Spinal cord (tissue), 9 donors: ENCODE measurements at regions not wholly inside any gene's neighbourhood (a gene's known extent, or its start where the extent isn't known, plus 50 kb on each side); places are given as distances from the start of the nearest gene placed in this dataset.

Experiments used
- DNase-seq, 6 donors: peaks; one replicate each; pipeline versions ENCODE4 v3.0.0 to v3.0.0-alpha.2; 2013 to 2015; ENCODE audit warnings: low spot score in 6 of 6, low read depth in 4 of 6
- H3K27ac ChIP-seq: one replicate; pipeline ENCODE4 v1.5.1; 2013; ENCODE audit warnings: low read depth, low read length, control low read depth
- H3K27me3 ChIP-seq: one replicate; pipeline ENCODE4 v1.6.1; 2013; ENCODE audit warnings: low read length; ENCODE audit not compliant: control insufficient read depth, insufficient read depth
- H3K36me3 ChIP-seq: one replicate; pipeline ENCODE4 v1.6.1; 2013; ENCODE audit warnings: low read length; ENCODE audit not compliant: control insufficient read depth, insufficient read depth
- H3K4me1 ChIP-seq: one replicate; pipeline ENCODE4 v1.6.1; 2013; ENCODE audit warnings: low read length; ENCODE audit not compliant: control insufficient read depth, insufficient read depth
- H3K4me3 ChIP-seq: one replicate; pipeline ENCODE4 v1.5.1; 2013; ENCODE audit warnings: low read depth, low read length, control low read depth
- H3K9me3 ChIP-seq: one replicate; pipeline ENCODE4 v1.6.1; 2013; ENCODE audit warnings: low read length; ENCODE audit not compliant: control insufficient read depth, insufficient read depth
- WGBS: methylation state at CpG from one replicate; pipeline ENCODE4 v1.1.5; 2013; ENCODE audit warnings: missing lambda C conversion rate; ENCODE audit not compliant: insufficient coverage; 5-methylcytosine and 5-hydroxymethylcytosine counted together
- donor health status: healthy.

GRCh38 chr17:45722161-45722560 is 62.0 kb upstream of the CRHR1 start:
- H3K27me3 ChIP-seq, result no peaks in the 10 kb centered on the region
- H3K36me3 ChIP-seq, result no peaks in the 10 kb centered on the region
- no peak overlapping the region for H3K27ac ChIP-seq
- WGBS, result 20% methylated on average over 5 of the region's 7 CpGs
- H3K4me1 ChIP-seq, result no peaks in the 10 kb centered on the region
- peaks cover 1% of the 10 kb centered on the region for H3K9me3 ChIP-seq
- peak in 2 of 6 donors; percentile 28 to 30 for DNase-seq
- no peak overlapping the region for H3K4me3 ChIP-seq

GRCh38 chr17:45729294-45729907 is 54.7 kb upstream of the CRHR1 start:
- Histone ChIP-seq H3K36me3 (no peaks in the 10 kb centered on the region), H3K4me1 (no peaks in the 10 kb centered on the region), H3K27me3 (no peaks in the 10 kb centered on the region), H3K9me3 (peaks cover 5% of the 10 kb centered on the region), H3K4me3 (no peak overlapping the region), H3K27ac (no peak overlapping the region)
- DNase-seq, result no peak
- WGBS, result 53% methylated on average over 3 of the region's 5 CpGs

- H3K36me3 ChIP-seq, result no peaks in the 10 kb centered on the region
- no peaks in the 10 kb centered on the region for H3K4me1 ChIP-seq
- H3K4me3 ChIP-seq, result no peak overlapping the region
- no peaks in the 10 kb centered on the region for H3K27me3 ChIP-seq
- DNase-seq, result no peak
- WGBS, result no CpG with 5 or more reads among the region's 2 CpGs
- H3K27ac ChIP-seq, result no peak overlapping the region
- peaks cover 5% of the 10 kb centered on the region for H3K9me3 ChIP-seq
Observed at GRCh38 chr17:45730192-45730591, 53.9 kb upstream of the CRHR1 start.

- H3K27ac ChIP-seq, result no peak overlapping the region
- H3K4me3 ChIP-seq, result no peak overlapping the region
- DNase-seq, result no peak
- no peaks in the 10 kb centered on the region for H3K4me1 ChIP-seq
- no CpG with 5 or more reads among the region's 1 CpG for WGBS
- H3K27me3 ChIP-seq, result no peaks in the 10 kb centered on the region
- H3K9me3 ChIP-seq, result peaks cover 5% of the 10 kb centered on the region
- no peaks in the 10 kb centered on the region for H3K36me3 ChIP-seq
Observed at GRCh38 chr17:45731459-45731858, 52.7 kb upstream of the CRHR1 start.

GRCh38 chr17:45732926-45733505 is 51.1 kb upstream of the CRHR1 start:
- peaks cover 5% of the 10 kb centered on the region for H3K9me3 ChIP-seq
- H3K4me1 ChIP-seq, result no peaks in the 10 kb centered on the region
- H3K36me3 ChIP-seq, result no peaks in the 10 kb centered on the region
- no peaks in the 10 kb centered on the region for H3K27me3 ChIP-seq
- 74% methylated on average over 5 of the region's 6 CpGs for WGBS
- no peak overlapping the region for H3K27ac ChIP-seq
- H3K4me3 ChIP-seq, result no peak overlapping the region
- DNase-seq, result no peak

GRCh38 chr17:45733781-45734180 is 50.3 kb upstream of the CRHR1 start:
- Histone ChIP-seq H3K9me3 (peaks cover 5% of the 10 kb centered on the region), H3K27ac (no peak overlapping the region), H3K36me3 (no peaks in the 10 kb centered on the region), H3K4me1 (no peaks in the 10 kb centered on the region), H3K4me3 (no peak overlapping the region), H3K27me3 (no peaks in the 10 kb centered on the region)
- no peak for DNase-seq
- 20% methylated on average over 1 of the region's 2 CpGs for WGBS
